ENCODE measurements at regions not wholly inside any gene's neighbourhood (a gene's known extent, or its start where the extent isn't known, plus 50 kb on each side); places are given as distances from the start of the nearest gene placed in this dataset.

- H3K9me3 Mint-ChIP-seq: no peaks in the 10 kb centered on the region
- no peak for ATAC-seq
- H3K4me1 Mint-ChIP-seq (ENCODE audit: low read depth): no peaks in the 10 kb centered on the region
- POLR2A ChIA-PET: no interaction called here
- H3K4me3 Mint-ChIP-seq: no peak overlapping the region
- H3K36me3 Mint-ChIP-seq (ENCODE audit: low read depth): no peaks in the 10 kb centered on the region
- no peak overlapping the region for H3K27ac Mint-ChIP-seq
- no peak for TF ChIP-seq CTCF (IDR thresholded peaks at IDR 0.05)
- intact Hi-C loops (cut with micrococcal nuclease): no loop called here
- no peak for DNase-seq
- no peaks in the 10 kb centered on the region for H3K27me3 Mint-ChIP-seq
- CTCF ChIA-PET: no interaction called here
These were observed 532.2 kb downstream of the NR2F1-AS1 start for GRCh38 chr5:93048858-93049257.

GRCh38 chr5:93044859-93045666, 536.0 kb downstream of the NR2F1-AS1 start:
- CTCF ChIA-PET: no interaction called here
- intact Hi-C loops (cut with micrococcal nuclease): no loop called here
- no peak for ATAC-seq

GRCh38 chr5:93039888-93040287, 541.1 kb downstream of the NR2F1-AS1 start:
- intact Hi-C loops (cut with micrococcal nuclease): no loop called here
- no peak for TF ChIP-seq CTCF (IDR thresholded peaks at IDR 0.05)
- Mint-ChIP-seq H3K4me3 (no peak overlapping the region), H3K36me3 (ENCODE audit: low read depth) (no peaks in the 10 kb centered on the region), H3K27ac (no peak overlapping the region), H3K27me3 (no peaks in the 10 kb centered on the region), H3K9me3 (no peaks in the 10 kb centered on the region), H3K4me1 (ENCODE audit: low read depth) (no peaks in the 10 kb centered on the region)
- POLR2A ChIA-PET: no interaction called here
- no peak for ATAC-seq
- CTCF ChIA-PET: no interaction called here
- no peak for DNase-seq

More at GRCh38 chr5:93044859-93045666, 536.0 kb downstream of the NR2F1-AS1 start:
- Mint-ChIP-seq H3K9me3 (no peaks in the 10 kb centered on the region), H3K36me3 (ENCODE audit: low read depth) (no peaks in the 10 kb centered on the region), H3K4me1 (ENCODE audit: low read depth) (no peaks in the 10 kb centered on the region), H3K4me3 (no peak overlapping the region), H3K27ac (no peak overlapping the region), H3K27me3 (no peaks in the 10 kb centered on the region)
- POLR2A ChIA-PET: no interaction called here
- DNase-seq: no peak
- TF ChIP-seq CTCF (IDR thresholded peaks at IDR 0.05): no peak

GRCh38 chr5:93034621-93035590, 546.1 kb downstream of the NR2F1-AS1 start:
- no peak for ATAC-seq
- TF ChIP-seq CTCF (IDR thresholded peaks at IDR 0.05): no peak
- Mint-ChIP-seq H3K27me3 (no peaks in the 10 kb centered on the region), H3K9me3 (no peaks in the 10 kb centered on the region), H3K36me3 (ENCODE audit: low read depth) (no peaks in the 10 kb centered on the region), H3K4me3 (no peak overlapping the region), H3K4me1 (ENCODE audit: low read depth) (no peaks in the 10 kb centered on the region), H3K27ac (no peak overlapping the region)
- DNase-seq: no peak
- intact Hi-C loops (cut with micrococcal nuclease): no loop called here
- CTCF ChIA-PET: no interaction called here
- POLR2A ChIA-PET: no interaction called here

Measured in activated CD8-positive, alpha-beta T cell treated with anti-CD3 and anti-CD28 coated beads for 36 hours (primary cell).